H9 (cell line): ENCODE measurements at regions not wholly inside any gene's neighbourhood (a gene's known extent, or its start where the extent isn't known, plus 50 kb on each side); places are given as distances from the start of the nearest gene placed in this dataset.

ENCODE experiments used
- DNase-seq: peaks from one replicate; pipeline ENCODE4 v3.0.0-alpha.2; 2017
- H2AFZ ChIP-seq: one replicate; pipeline ENCODE4 v1.6.1; 2013; ENCODE audit warnings: mild to moderate bottlenecking, low read length, control low read depth, moderate library complexity
- H2AK5ac ChIP-seq: 2 replicates; pipeline ENCODE4 v1.6.1; 2013; ENCODE audit warnings: low read length, control low read depth, mixed read lengths; ENCODE audit not compliant: insufficient read length
- H2BK120ac ChIP-seq: one replicate; pipeline ENCODE4 v1.6.1; 2013; ENCODE audit warnings: low read depth, mild to moderate bottlenecking, low read length, control low read depth, inconsistent platforms; ENCODE audit not compliant: poor library complexity, severe bottlenecking
- H2BK12ac ChIP-seq: 2 replicates; pipeline ENCODE4 v1.6.1; 2013; ENCODE audit warnings: low read length, control low read depth, mixed read lengths, low read depth; ENCODE audit not compliant: insufficient read length
- H2BK15ac ChIP-seq: 2 replicates; pipeline ENCODE4 v1.6.1; 2013; ENCODE audit warnings: low read depth, low read length, control low read depth
- H2BK20ac ChIP-seq: one replicate; pipeline ENCODE4 v1.6.1; 2013; ENCODE audit warnings: low read depth, mild to moderate bottlenecking, low read length, control low read depth, inconsistent platforms; ENCODE audit not compliant: poor library complexity, severe bottlenecking
- H2BK5ac ChIP-seq: 2 replicates; pipeline ENCODE4 v1.6.1; 2013; ENCODE audit warnings: low read length, control low read depth, mixed read lengths; ENCODE audit not compliant: insufficient read length
- H3K14ac ChIP-seq: 2 replicates; pipeline ENCODE4 v1.6.1; 2013; ENCODE audit warnings: low read length, control low read depth; ENCODE audit not compliant: insufficient read depth
- H3K18ac ChIP-seq: 2 replicates; pipeline ENCODE4 v1.6.1; 2013; ENCODE audit warnings: low read depth, mild to moderate bottlenecking, mixed read lengths, low read length, control low read depth; ENCODE audit not compliant: insufficient read length
- H3K23ac ChIP-seq: 2 replicates; pipeline ENCODE4 v1.6.1; 2013; ENCODE audit warnings: low read length, control low read depth, mixed read lengths, low read depth; ENCODE audit not compliant: insufficient read length
- H3K23me2 ChIP-seq: 2 replicates; pipeline ENCODE4 v1.6.1; 2013; ENCODE audit warnings: low read depth, mild to moderate bottlenecking, mixed read lengths, low read length, control low read depth; ENCODE audit not compliant: insufficient read length, poor library complexity, severe bottlenecking
- H3K27ac ChIP-seq: 2 replicates; pipeline ENCODE4 v1.5.1; 2013; ENCODE audit warnings: low read length, control low read depth, mixed read lengths, low read depth; ENCODE audit not compliant: insufficient read length
- H3K27me3 ChIP-seq: 2 replicates; pipeline ENCODE4 v1.6.1; 2013; ENCODE audit warnings: low read length, control low read depth, inconsistent platforms; ENCODE audit not compliant: insufficient read depth
- H3K4ac ChIP-seq: 2 replicates; pipeline ENCODE4 v1.6.1; 2013; ENCODE audit warnings: low read depth, mild to moderate bottlenecking, control low read depth, inconsistent platforms, low read length, moderate library complexity
- H3K4me1 ChIP-seq: 2 replicates; pipeline ENCODE4 v1.6.1; 2013; ENCODE audit warnings: low read length, control low read depth, inconsistent platforms; ENCODE audit not compliant: insufficient read depth
- H3K4me2 ChIP-seq: 2 replicates; pipeline ENCODE4 v1.6.1; 2013; ENCODE audit warnings: low read length, control low read depth, mixed read lengths; ENCODE audit not compliant: insufficient read length, insufficient read depth
- H3K56ac ChIP-seq: 2 replicates; pipeline ENCODE4 v1.6.1; 2013; ENCODE audit warnings: low read depth, mild to moderate bottlenecking, mixed read lengths, low read length, control low read depth; ENCODE audit not compliant: insufficient read length
- H3K79me1 ChIP-seq: 2 replicates; pipeline ENCODE4 v1.6.1; 2013; ENCODE audit warnings: low read depth, mild to moderate bottlenecking, moderate library complexity, low read length, control low read depth, inconsistent platforms; ENCODE audit not compliant: insufficient read depth, poor library complexity, severe bottlenecking
- H3K79me2 ChIP-seq: 2 replicates; pipeline ENCODE4 v1.6.1; 2013; ENCODE audit warnings: low read length, control low read depth, inconsistent platforms; ENCODE audit not compliant: insufficient read depth
- H3K9ac ChIP-seq: 2 replicates; pipeline ENCODE4 v1.6.1; 2013; ENCODE audit warnings: low read length, control low read depth, mixed read lengths; ENCODE audit not compliant: insufficient read length; ENCODE audit errors: extremely low read depth
- H3K9me3 ChIP-seq: one replicate; pipeline ENCODE4 v1.6.1; 2013; ENCODE audit warnings: low read depth, low read length, inconsistent platforms; ENCODE audit not compliant: control insufficient read depth
- H3T11ph ChIP-seq: one replicate; pipeline ENCODE4 v1.6.1; 2013; ENCODE audit warnings: mild to moderate bottlenecking, low read length, control low read depth, inconsistent platforms
- H4K20me1 ChIP-seq: one replicate; pipeline ENCODE4 v1.6.1; 2013; ENCODE audit not compliant: control insufficient read depth, insufficient read length, insufficient read depth
- H4K5ac ChIP-seq: 2 replicates; pipeline ENCODE4 v1.6.1; 2013; ENCODE audit warnings: low read depth, mild to moderate bottlenecking, mixed read lengths, low read length, control low read depth; ENCODE audit not compliant: insufficient read length
- H4K8ac ChIP-seq: replicated peaks from 2 replicates; pipeline ENCODE4 v1.6.1; 2013; ENCODE audit warnings: low read length, control low read depth, mixed read lengths, low read depth; ENCODE audit not compliant: insufficient read length
- H4K91ac ChIP-seq: 2 replicates; pipeline ENCODE4 v1.6.1; 2013; ENCODE audit warnings: low read depth, mild to moderate bottlenecking, moderate library complexity, mixed read lengths, low read length, control low read depth; ENCODE audit not compliant: insufficient read length
- H3K27ac Mint-ChIP-seq, 3 experiments: 2 replicates in 2 of 3; 3 replicates in 1 of 3; pipeline ENCODE4 v1.8.0; 2020 to 2021; ENCODE audit warnings: mixed read lengths in 3 of 3, mild to moderate bottlenecking in 1 of 3, moderate library complexity in 1 of 3
- H3K27me3 Mint-ChIP-seq: 2 replicates; pipeline ENCODE4 v1.8.0; 2021; ENCODE audit warnings: low read depth, mild to moderate bottlenecking, moderate library complexity, mixed read lengths
- H3K36me3 Mint-ChIP-seq, 3 experiments: 2 replicates in 2 of 3; 3 replicates in 1 of 3; pipeline ENCODE4 v1.8.0; 2020 to 2021; ENCODE audit warnings: low read depth in 3 of 3, mixed read lengths in 3 of 3; ENCODE audit not compliant: insufficient read depth in 1 of 3
- H3K4me1 Mint-ChIP-seq, 2 experiments: 2 replicates each; pipeline ENCODE4 v1.8.0; 2020; ENCODE audit warnings: mixed read lengths in 2 of 2
- H3K4me3 Mint-ChIP-seq, 2 experiments: 2 replicates in 1 of 2; 3 replicates in 1 of 2; pipeline ENCODE4 v1.8.0; 2020 to 2021; ENCODE audit warnings: mild to moderate bottlenecking in 2 of 2, mixed read lengths in 2 of 2, moderate library complexity in 1 of 2
- H3K9me3 Mint-ChIP-seq, 2 experiments: 2 replicates in 1 of 2; 3 replicates in 1 of 2; pipeline ENCODE4 v1.8.0; 2020; ENCODE audit warnings: mild to moderate bottlenecking in 2 of 2, mixed read lengths in 2 of 2, moderate library complexity in 1 of 2
- WGBS: extraction: QIAGEN DNeasy Blood & Tissue Kit; methylation state at CpG from one replicate; pipeline ENCODE4 v1.1.7; 2013; ENCODE audit warnings: missing lambda C conversion rate, low lambda C conversion rate, mixed read lengths; ENCODE audit not compliant: insufficient read length; ENCODE audit errors: extremely low coverage; 5-methylcytosine and 5-hydroxymethylcytosine counted together
- TF ChIP-seq, protein P1 (sequence below): fragments of 200-600 bp; sonication (generic); conservative IDR thresholded peaks from 3 replicates; pipeline ENCODE4 v1.8.0; 2021; ENCODE audit warnings: antibody characterized with exemption, mild to moderate bottlenecking

GRCh38 chr5:3026099-3026498 lies 274.6 kb upstream of the IRX2 start:
- Histone ChIP-seq H3K23me2 (no peaks in the 10 kb centered on the region), H4K8ac (no peak overlapping the region), H3T11ph (no peak overlapping the region), H2BK20ac (no peak overlapping the region), H3K27me3 (no peaks in the 10 kb centered on the region), H3K4me1 (no peaks in the 10 kb centered on the region), H2BK12ac (no peak overlapping the region), H3K9ac (no peak overlapping the region), H3K56ac (no peak overlapping the region), H2AK5ac (no peak overlapping the region), H4K91ac (no peak overlapping the region), H3K9me3 (no peaks in the 10 kb centered on the region), H3K4me2 (no peak overlapping the region), H2BK15ac (no peak overlapping the region), H2BK5ac (no peak overlapping the region), H4K5ac (no peak overlapping the region), H3K23ac (no peak overlapping the region), H3K27ac (no peak overlapping the region), H3K79me2 (no peaks in the 10 kb centered on the region), H3K79me1 (no peaks in the 10 kb centered on the region), H2AFZ (no peak overlapping the region), H3K14ac (no peak overlapping the region; the same call in 1 of the 2 replicates), H4K20me1 (no peaks in the 10 kb centered on the region), H3K18ac (no peak overlapping the region), H3K4ac (no peak overlapping the region), H2BK120ac (no peak overlapping the region)
- DNase-seq, result no peak
- peaks cover 3% of the 10 kb centered on the region for H3K27me3 Mint-ChIP-seq
- H3K4me3 Mint-ChIP-seq, result no peak overlapping the region
- no peak overlapping the region for H3K27ac Mint-ChIP-seq
- no peaks in the 10 kb centered on the region for H3K9me3 Mint-ChIP-seq
- no CpG with 5 or more reads among the region's 9 CpGs for WGBS
- TF ChIP-seq, protein P1, sequence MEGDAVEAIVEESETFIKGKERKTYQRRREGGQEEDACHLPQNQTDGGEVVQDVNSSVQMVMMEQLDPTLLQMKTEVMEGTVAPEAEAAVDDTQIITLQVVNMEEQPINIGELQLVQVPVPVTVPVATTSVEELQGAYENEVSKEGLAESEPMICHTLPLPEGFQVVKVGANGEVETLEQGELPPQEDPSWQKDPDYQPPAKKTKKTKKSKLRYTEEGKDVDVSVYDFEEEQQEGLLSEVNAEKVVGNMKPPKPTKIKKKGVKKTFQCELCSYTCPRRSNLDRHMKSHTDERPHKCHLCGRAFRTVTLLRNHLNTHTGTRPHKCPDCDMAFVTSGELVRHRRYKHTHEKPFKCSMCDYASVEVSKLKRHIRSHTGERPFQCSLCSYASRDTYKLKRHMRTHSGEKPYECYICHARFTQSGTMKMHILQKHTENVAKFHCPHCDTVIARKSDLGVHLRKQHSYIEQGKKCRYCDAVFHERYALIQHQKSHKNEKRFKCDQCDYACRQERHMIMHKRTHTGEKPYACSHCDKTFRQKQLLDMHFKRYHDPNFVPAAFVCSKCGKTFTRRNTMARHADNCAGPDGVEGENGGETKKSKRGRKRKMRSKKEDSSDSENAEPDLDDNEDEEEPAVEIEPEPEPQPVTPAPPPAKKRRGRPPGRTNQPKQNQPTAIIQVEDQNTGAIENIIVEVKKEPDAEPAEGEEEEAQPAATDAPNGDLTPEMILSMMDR, result no peak
- peaks cover 11 to 20% of the 10 kb centered on the region in 2 experiments for H3K4me1 Mint-ChIP-seq
- H3K36me3 Mint-ChIP-seq, result no peaks in the 10 kb centered on the region; a peak in 1 of 7 replicates
